ENCODE measurements at regions not wholly inside any gene's neighbourhood (a gene's known extent, or its start where the extent isn't known, plus 50 kb on each side); places are given as distances from the start of the nearest gene placed in this dataset.

GRCh38 chr2:19554520-19554919, 196.1 kb upstream of the OSR1 start:
- TF ChIP-seq CTCF (conservative IDR thresholded peaks at IDR 0.05) (no peak), EZH2 (IDR thresholded peaks at IDR 0.05; ENCODE audit: low read depth) (no peak)
